CD4-positive, alpha-beta memory T cell (primary cell): ENCODE measurements at regions not wholly inside any gene's neighbourhood (a gene's known extent, or its start where the extent isn't known, plus 50 kb on each side); places are given as distances from the start of the nearest gene placed in this dataset.

Experiments used
- CTCF ChIA-PET: fragments of 350-600 bp; sonication (Branson Sonifier 250); formaldehyde crosslinking; loops from one replicate; lab custom pipeline; 2021; ENCODE audit warnings: inconsistent platforms; ENCODE audit not compliant: partially characterized antibody; lab: Charles Lee
- POLR2A ChIA-PET: fragments of 350-600 bp; sonication (Branson Sonifier 250); formaldehyde crosslinking; loops from one replicate; lab custom pipeline; 2021; ENCODE audit not compliant: partially characterized antibody; lab: Charles Lee
- DNase-seq, 5 donors: peaks; one replicate each; pipeline versions ENCODE4 v3.0.0 to v3.0.0-alpha.2; 2020 to 2022; ENCODE audit warnings: mixed read lengths in 1 of 5
- H3K27ac ChIP-seq: one replicate; pipeline ENCODE4 v1.7.0; 2013; ENCODE audit warnings: low read depth, low read length
- H3K27me3 ChIP-seq: 2 replicates; pipeline ENCODE4 v1.7.0; 2013; ENCODE audit warnings: mild to moderate bottlenecking, low read length, moderate library complexity; ENCODE audit not compliant: insufficient read depth
- H3K36me3 ChIP-seq: 2 replicates; pipeline ENCODE4 v1.7.0; 2013; ENCODE audit warnings: mild to moderate bottlenecking, low read length, moderate library complexity; ENCODE audit not compliant: insufficient read depth
- H3K4me1 ChIP-seq: 2 replicates; pipeline ENCODE4 v1.7.0; 2013; ENCODE audit warnings: mild to moderate bottlenecking, low read length, moderate library complexity; ENCODE audit not compliant: insufficient read depth
- H3K4me3 ChIP-seq, 2 donors: one replicate each; pipeline ENCODE4 v1.7.0; 2013; ENCODE audit warnings: low read length in 2 of 2, mild to moderate bottlenecking in 1 of 2
- H3K9me3 ChIP-seq, 2 donors: one replicate each; pipeline ENCODE4 v1.7.0; 2013; ENCODE audit warnings: low read length in 2 of 2, control low read depth in 1 of 2; ENCODE audit not compliant: control insufficient read depth in 1 of 2
- H3K27ac Mint-ChIP-seq, 7 donors: one replicate each; pipeline ENCODE4 v1.8.0; 2020 to 2021; ENCODE audit warnings: mixed read lengths in 7 of 7, mild to moderate bottlenecking in 6 of 7, inconsistent platforms in 3 of 7, moderate library complexity in 3 of 7
- H3K27me3 Mint-ChIP-seq, 2 donors: one replicate each; pipeline ENCODE4 v1.8.0; 2020 to 2021; ENCODE audit warnings: mixed read lengths in 2 of 2
- H3K36me3 Mint-ChIP-seq, 2 donors: one replicate each; pipeline ENCODE4 v1.8.0; 2020 to 2021; ENCODE audit warnings: mixed read lengths in 2 of 2, inconsistent platforms in 1 of 2, mild to moderate bottlenecking in 1 of 2
- H3K4me1 Mint-ChIP-seq, 4 donors: one replicate each; pipeline ENCODE4 v1.8.0; 2020 to 2021; ENCODE audit warnings: mixed read lengths in 4 of 4, mild to moderate bottlenecking in 1 of 4
- H3K4me3 Mint-ChIP-seq, 8 donors: one replicate each; pipeline ENCODE4 v1.8.0; 2020 to 2021; ENCODE audit warnings: mixed read lengths in 8 of 8, mild to moderate bottlenecking in 7 of 8, moderate library complexity in 6 of 8, inconsistent platforms in 3 of 8
- H3K9me3 Mint-ChIP-seq, 8 donors: one replicate each; pipeline ENCODE4 v1.8.0; 2020 to 2021; ENCODE audit warnings: mixed read lengths in 8 of 8, mild to moderate bottlenecking in 5 of 8, inconsistent platforms in 3 of 8, moderate library complexity in 1 of 8
- intact Hi-C: fragments of 100-400 bp; cut with micrococcal nuclease; formaldehyde crosslinking; loops from one replicate; pipeline ENCODE4 v1.15.1; 2023

DNA sequence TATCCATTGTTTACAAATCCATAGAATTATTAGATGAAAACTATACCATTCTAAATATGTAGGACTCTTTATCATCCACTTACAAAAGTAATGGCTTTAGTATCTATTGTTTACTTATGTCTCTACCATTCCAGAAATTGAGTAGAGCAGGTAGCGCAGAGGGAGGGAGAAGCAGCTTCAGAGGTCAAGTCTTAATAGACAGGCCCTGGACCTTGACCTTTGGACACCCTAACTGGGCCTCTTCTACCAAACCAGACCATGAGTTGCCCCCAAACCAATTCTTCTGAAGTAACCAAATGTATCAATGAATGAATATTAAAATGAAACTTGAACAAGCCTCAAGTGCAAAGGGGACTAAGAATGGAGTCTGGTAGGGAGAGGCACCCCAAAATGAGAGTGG, 124.9 kb upstream of the ANKRD55 start:
- no peak for DNase-seq
- no peaks in the 10 kb centered on the region for H3K9me3 ChIP-seq
- Mint-ChIP-seq H3K36me3 (no peaks in the 10 kb centered on the region), H3K27ac (no peak overlapping the region), H3K4me3 (no peak overlapping the region), H3K4me1 (peaks cover 0 to 3% (median 2%) of the 10 kb centered on the region in 4 donors), H3K27me3 (no peaks in the 10 kb centered on the region), H3K9me3 (peaks cover 0 to 2% (median 0%) of the 10 kb centered on the region in 8 donors)
- no peaks in the 10 kb centered on the region for H3K36me3 ChIP-seq
- ChIA-PET POLR2A (no interaction called here), CTCF (no interaction called here)
- H3K4me3 ChIP-seq, result no peak overlapping the region
- no peaks in the 10 kb centered on the region for H3K4me1 ChIP-seq
- H3K27ac ChIP-seq, result no peak overlapping the region
- intact Hi-C loops, result no loop called here
- no peaks in the 10 kb centered on the region for H3K27me3 ChIP-seq

DNA sequence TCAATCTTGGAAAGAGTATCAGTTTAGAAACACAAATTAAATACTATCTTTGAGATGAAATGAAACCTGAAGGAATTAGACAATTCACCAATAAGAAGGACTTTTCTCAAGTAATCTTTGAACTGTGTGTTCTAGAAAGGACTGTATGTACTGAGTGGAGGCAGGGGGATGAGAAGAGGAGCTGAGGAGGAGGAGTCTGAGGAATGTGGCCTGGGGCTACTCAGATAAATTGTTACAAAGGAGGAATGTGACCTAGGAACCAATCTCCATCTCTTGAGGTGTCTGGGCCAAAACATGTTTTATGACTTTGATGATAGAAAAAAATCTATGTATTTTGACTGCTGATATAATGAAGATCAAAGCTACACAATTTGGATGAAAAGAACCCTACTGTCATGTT, 124.3 kb upstream of the ANKRD55 start:
- Histone ChIP-seq H3K36me3 (no peaks in the 10 kb centered on the region), H3K4me1 (no peaks in the 10 kb centered on the region), H3K27me3 (no peaks in the 10 kb centered on the region), H3K4me3 (no peak overlapping the region), H3K27ac (no peak overlapping the region), H3K9me3 (no peaks in the 10 kb centered on the region)
- H3K4me3 Mint-ChIP-seq, result no peak overlapping the region
- ChIA-PET POLR2A (no interaction called here), CTCF (interaction anchor here (0.7 kb wide), 1 partner anchor 67 kb away, joined by 3 read pairs; no protein-coding TSS in a partner anchor)
- H3K9me3 Mint-ChIP-seq, result no peaks in the 10 kb centered on the region
- no peaks in the 10 kb centered on the region for H3K27me3 Mint-ChIP-seq
- intact Hi-C loops, result no loop called here
- DNase-seq, result no peak
- peaks cover 0 to 6% (median 3%) of the 10 kb centered on the region in 4 donors for H3K4me1 Mint-ChIP-seq
- H3K36me3 Mint-ChIP-seq, result no peaks in the 10 kb centered on the region
- no peak overlapping the region for H3K27ac Mint-ChIP-seq

DNA sequence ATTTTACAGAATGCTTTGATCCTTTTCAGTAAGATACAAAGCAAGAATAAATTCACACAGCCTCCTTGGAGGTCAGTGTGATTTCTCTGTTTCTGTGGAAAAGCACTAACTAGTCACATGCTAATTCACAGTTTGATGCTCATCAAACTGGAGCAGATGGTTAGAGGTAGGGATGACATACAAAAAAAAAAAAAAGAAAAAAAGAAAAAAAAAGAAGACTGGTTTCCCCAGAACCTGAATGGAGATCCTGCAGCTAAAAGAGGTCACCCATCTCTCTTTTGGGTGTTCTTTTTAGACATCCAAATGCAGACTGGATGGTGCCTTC, 123.7 kb upstream of the ANKRD55 start:
- Mint-ChIP-seq H3K27ac (no peak overlapping the region), H3K36me3 (no peaks in the 10 kb centered on the region), H3K4me3 (no peak overlapping the region), H3K4me1 (peaks cover 0 to 6% (median 3%) of the 10 kb centered on the region in 4 donors), H3K9me3 (no peaks in the 10 kb centered on the region), H3K27me3 (no peaks in the 10 kb centered on the region)
- intact Hi-C loops, result no loop called here
- ChIA-PET POLR2A (no interaction called here), CTCF (interaction anchor here (0.7 kb wide), 1 partner anchor 66 kb away, joined by 3 read pairs; no protein-coding TSS in a partner anchor)
- Histone ChIP-seq H3K9me3 (no peaks in the 10 kb centered on the region), H3K4me3 (no peak overlapping the region), H3K27ac (no peak overlapping the region), H3K4me1 (no peaks in the 10 kb centered on the region), H3K36me3 (no peaks in the 10 kb centered on the region), H3K27me3 (no peaks in the 10 kb centered on the region)
- DNase-seq, result no peak

DNA sequence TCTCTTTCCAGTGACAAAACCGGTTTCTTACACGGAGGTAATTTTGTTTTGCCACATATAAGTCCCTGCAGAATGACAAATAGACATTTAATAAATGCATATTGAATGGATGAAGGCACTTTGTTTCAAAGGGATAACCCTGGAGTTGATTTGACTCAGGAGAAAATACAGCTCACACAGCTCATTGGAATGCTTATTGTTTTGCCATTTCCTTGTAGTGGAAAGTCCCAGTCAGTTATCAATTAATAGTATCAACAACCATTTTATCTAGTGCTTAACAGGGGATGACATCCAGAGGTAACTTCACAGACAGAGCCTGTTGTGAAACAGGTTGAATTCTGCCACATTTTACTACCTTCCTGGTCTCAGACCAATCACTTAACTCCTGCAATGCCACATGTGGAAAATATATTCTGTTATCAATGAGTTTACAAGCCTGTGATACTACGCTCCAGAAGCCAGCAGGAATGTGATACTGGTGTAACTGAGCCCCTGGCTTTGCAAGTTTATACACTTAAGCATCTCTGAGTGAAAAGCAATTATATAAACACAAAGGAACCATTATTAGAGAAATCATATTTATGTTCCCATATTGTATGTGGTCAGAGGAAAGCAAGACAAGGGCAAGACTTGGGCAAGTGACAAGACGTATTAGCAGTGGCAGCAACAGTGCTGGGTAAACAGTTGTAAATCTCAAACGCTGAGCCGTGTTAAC, 123.1 kb upstream of the ANKRD55 start:
- Histone ChIP-seq H3K4me1 (no peaks in the 10 kb centered on the region), H3K27ac (no peak overlapping the region), H3K27me3 (no peaks in the 10 kb centered on the region), H3K9me3 (no peaks in the 10 kb centered on the region), H3K36me3 (no peaks in the 10 kb centered on the region), H3K4me3 (no peak overlapping the region)
- Mint-ChIP-seq H3K27me3 (no peaks in the 10 kb centered on the region), H3K27ac (no peak overlapping the region), H3K9me3 (no peaks in the 10 kb centered on the region), H3K36me3 (no peaks in the 10 kb centered on the region), H3K4me3 (no peak overlapping the region), H3K4me1 (peaks cover 0 to 6% (median 3%) of the 10 kb centered on the region in 4 donors)
- CTCF ChIA-PET, result no interaction called here
- POLR2A ChIA-PET, result no interaction called here
- DNase-seq, result no peak
- intact Hi-C loops, result no loop called here

DNA sequence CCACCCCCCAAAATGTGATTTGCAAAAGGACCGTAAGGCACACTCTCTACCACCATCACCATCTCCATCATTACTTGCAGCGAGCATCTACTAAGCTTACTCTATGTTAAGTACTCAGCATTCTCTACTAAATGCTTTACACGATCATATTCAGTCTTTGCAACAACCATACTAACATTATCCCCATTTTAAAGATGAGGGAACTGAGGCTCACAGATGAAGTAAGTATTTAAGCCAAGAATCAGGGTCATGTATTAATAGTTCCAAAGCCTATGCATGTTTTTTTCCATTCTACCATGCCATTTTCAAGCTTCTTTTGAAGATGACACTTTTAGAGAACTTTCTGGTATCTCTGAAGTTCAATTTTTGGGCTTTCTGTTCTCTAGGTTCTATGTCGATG, 121.7 kb upstream of the ANKRD55 start:
- H3K27ac Mint-ChIP-seq, result no peak overlapping the region
- H3K4me1 Mint-ChIP-seq, result peaks cover 0 to 5% (median 4%) of the 10 kb centered on the region in 4 donors
- Histone ChIP-seq H3K27ac (no peak overlapping the region), H3K4me1 (no peaks in the 10 kb centered on the region), H3K27me3 (no peaks in the 10 kb centered on the region), H3K9me3 (no peaks in the 10 kb centered on the region), H3K4me3 (no peak overlapping the region), H3K36me3 (no peaks in the 10 kb centered on the region)
- no peak overlapping the region for H3K4me3 Mint-ChIP-seq
- no peaks in the 10 kb centered on the region for H3K36me3 Mint-ChIP-seq
- ChIA-PET POLR2A (interaction anchor here (1.0 kb wide), 1 partner anchor 14 kb away, joined by 3 read pairs; no protein-coding TSS in a partner anchor), CTCF (no interaction called here)
- no peaks in the 10 kb centered on the region for H3K27me3 Mint-ChIP-seq
- intact Hi-C loops, result no loop called here
- DNase-seq, result no peak
- H3K9me3 Mint-ChIP-seq, result no peaks in the 10 kb centered on the region

DNA sequence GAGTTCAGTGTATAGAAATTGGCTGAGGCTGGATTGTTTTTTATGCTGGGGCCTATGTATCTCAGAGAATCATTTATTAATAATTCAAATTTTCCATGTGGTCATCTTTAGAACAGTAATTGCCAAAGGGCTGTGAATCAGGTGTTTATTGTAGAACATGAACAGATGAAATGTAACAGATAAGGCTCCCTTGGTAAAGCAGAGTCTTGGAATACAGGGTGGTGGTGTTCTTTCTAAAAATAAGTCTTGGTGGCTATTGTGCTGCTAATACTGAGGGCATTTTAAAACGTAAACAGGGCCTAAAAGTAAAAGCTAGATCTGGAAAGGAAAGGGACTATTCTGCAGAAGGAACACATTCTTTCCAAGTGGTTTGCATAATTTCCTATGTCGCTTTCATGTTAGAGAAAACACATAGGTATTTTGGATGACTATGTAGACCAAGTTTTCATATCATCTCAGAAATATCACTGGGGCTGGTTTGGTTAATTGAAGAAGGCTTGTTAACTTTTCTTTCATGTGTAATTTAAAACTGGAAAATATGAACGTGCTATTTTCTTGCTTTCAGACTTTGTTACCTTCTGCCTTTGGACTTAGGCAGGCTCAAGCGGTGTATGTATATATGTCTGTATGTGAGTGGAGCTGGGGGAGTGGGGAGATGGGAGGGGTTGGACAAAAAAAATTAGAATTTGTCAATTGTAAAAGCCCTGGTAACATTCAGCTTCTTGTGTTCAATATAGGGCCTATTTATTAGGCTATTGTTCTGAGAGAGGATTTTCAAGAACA, 119.9 kb upstream of the ANKRD55 start:
- Mint-ChIP-seq H3K4me3 (no peak overlapping the region), H3K9me3 (no peaks in the 10 kb centered on the region), H3K36me3 (no peaks in the 10 kb centered on the region), H3K27me3 (no peaks in the 10 kb centered on the region), H3K27ac (peak overlapping the region in 1 of 7 donors; percentile 14), H3K4me1 (peaks cover 0 to 5% (median 2%) of the 10 kb centered on the region in 4 donors)
- H3K27ac ChIP-seq, result no peak overlapping the region
- ChIA-PET CTCF (no interaction called here), POLR2A (no interaction called here)
- no peaks in the 10 kb centered on the region for H3K27me3 ChIP-seq
- H3K36me3 ChIP-seq, result no peaks in the 10 kb centered on the region
- no peaks in the 10 kb centered on the region for H3K4me1 ChIP-seq
- no peak overlapping the region for H3K4me3 ChIP-seq
- DNase-seq, result no peak
- intact Hi-C loops, result no loop called here
- H3K9me3 ChIP-seq, result no peaks in the 10 kb centered on the region

DNA sequence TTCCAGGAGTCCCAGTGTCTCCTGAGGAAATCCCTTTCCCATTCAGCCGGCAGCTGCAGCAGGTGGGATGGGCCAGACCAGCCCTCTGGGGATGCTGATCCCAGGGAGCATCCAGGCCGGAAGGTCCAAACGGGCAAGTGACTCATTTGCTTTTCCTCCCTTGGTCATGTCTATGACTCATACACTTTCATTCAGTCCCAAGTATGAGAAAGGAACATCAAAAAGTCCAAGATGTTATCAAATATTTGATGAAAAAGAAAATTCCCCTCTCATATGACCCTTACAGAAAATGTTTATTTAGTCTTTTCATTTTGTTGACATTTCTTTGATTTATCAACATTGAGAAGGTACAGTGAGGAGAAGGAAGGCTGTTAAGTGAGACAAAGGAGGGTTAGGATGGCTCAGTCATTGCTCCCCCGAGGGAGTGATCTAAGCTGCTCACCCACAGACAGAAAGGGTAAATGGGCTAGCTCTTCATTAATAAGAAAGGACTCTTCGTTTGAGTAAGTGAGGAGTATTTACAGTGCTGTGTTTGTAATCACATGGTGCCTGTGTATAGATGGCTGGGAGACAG, 117.6 kb upstream of the ANKRD55 start:
- Mint-ChIP-seq H3K9me3 (peaks cover 0 to 10% (median 5%) of the 10 kb centered on the region in 8 donors), H3K4me3 (no peak overlapping the region), H3K4me1 (peaks cover 0 to 4% (median 1%) of the 10 kb centered on the region in 4 donors), H3K27me3 (no peaks in the 10 kb centered on the region), H3K27ac (peak overlapping the region in 1 of 7 donors; percentile 48), H3K36me3 (peaks cover 1 to 6% of the 10 kb centered on the region in 2 donors)
- Histone ChIP-seq H3K4me1 (no peaks in the 10 kb centered on the region), H3K27me3 (no peaks in the 10 kb centered on the region), H3K36me3 (no peaks in the 10 kb centered on the region), H3K4me3 (no peak overlapping the region), H3K27ac (no peak overlapping the region), H3K9me3 (no peaks in the 10 kb centered on the region)
- no peak for DNase-seq
- ChIA-PET CTCF (no interaction called here), POLR2A (no interaction called here)
- intact Hi-C loops, result no loop called here
